ENCODE measurements at regions not wholly inside any gene's neighbourhood (a gene's known extent, or its start where the extent isn't known, plus 50 kb on each side); places are given as distances from the start of the nearest gene placed in this dataset.

- TF ChIP-seq EZH2 (IDR thresholded peaks at IDR 0.05) (no peak), POLR2AphosphoS5 (IDR thresholded peaks at IDR 0.05; ENCODE audit: borderline replicate concordance, low read depth, low read length) (no peak), FOXP2 (optimal IDR thresholded peaks at IDR 0.05; ENCODE audit: control extremely low read depth, extremely low read length, insufficient read depth) (no peak)
Observed at GRCh38 chr22:49251371-49251770, 576.3 kb downstream of the BRD1 start.
